ENCODE measurements at regions not wholly inside any gene's neighbourhood (a gene's known extent, or its start where the extent isn't known, plus 50 kb on each side); places are given as distances from the start of the nearest gene placed in this dataset.

DNA sequence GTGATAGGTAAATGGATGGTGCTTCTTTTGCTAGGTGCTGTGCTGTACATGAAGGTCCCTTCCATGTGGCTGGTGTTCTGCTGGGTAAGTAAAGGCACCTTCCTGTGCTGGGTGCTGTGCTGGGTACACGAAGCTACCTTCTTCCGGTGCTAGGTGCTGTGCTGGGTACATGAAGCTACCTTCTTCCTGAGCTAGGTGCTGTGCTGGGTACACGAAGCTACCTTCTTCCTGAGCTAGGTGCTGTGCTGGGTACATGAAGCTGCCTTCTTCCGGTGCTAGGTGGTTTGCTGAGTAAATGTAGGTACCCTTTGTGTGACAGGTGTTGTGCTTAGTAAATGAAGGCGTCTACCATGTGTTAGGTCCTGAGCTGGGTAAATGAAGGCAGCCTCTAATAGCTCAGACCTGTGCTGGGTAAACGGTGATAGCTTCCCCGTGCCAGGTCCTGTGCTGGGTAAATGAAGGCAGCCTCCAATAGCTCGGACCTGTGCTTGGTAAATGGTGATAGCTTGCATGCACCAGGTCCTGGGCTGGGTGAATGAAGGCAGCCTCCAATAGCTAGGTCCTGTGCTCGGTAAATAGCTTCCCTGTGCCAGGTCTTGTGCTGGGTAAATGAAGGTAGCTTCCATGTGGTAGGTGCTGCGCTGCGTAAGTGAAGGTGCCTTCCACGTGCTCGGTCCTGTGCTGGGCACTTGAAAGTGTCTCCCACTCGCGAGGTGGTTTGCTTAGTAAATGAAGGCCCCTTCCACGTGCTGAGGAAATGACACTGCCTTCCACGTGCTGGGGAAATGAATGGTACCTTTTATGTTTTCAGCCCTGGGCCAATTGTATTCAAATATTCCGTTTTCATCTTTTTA lies 115.5 kb downstream of the ERMARD start:
- peaks cover 33 to 76% (median 72%) of the 10 kb centered on the region in 10 experiments for H3K4me1 ChIP-seq
- 0 out of 22 replicates have a peak overlapping the region, but pooled peaks of 1 of the 11 experiments have one; percentile 9 for H3K9ac ChIP-seq

DNA sequence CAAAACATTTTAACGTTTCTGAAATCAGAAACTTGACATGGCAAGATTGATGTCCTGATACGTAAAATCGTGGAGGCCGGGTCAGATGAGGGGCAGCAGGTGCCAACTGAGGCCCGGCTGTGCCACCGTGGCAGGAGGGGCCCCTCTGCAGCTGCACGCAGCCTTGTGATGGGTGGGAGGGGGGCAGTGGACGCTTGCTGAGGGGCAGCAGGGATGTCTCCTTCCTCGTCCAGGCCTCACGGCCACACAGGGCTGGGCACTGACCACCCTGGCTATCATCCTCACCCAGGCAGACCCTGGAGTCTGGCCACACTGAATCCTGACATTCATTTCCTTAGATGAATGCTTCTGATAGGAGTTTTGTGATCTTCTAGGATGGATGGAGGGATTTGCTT lies 114.7 kb downstream of the ERMARD start:
- no peak for TF ChIP-seq Cebpa-rat (IDR thresholded peaks at IDR 0.05)
- H3K4me1 ChIP-seq, result peaks cover 41 to 83% (median 79%) of the 10 kb centered on the region in 10 experiments
- H3K4me2 ChIP-seq, result peak overlapping the region in 10 of 11 experiments; percentile 5 to 91 (median 85); a peak in 14 of 22 replicates
- H3K9ac ChIP-seq, result peak overlapping the region in 1 of 11 experiments; percentile 26; a peak in 1 of 22 replicates
- H3K9me3 ChIP-seq (replicated peaks in 1 of 11), result peaks cover 5 to 38% (median 15%) of the 10 kb centered on the region in 11 experiments; a peak in 20 of 22 replicates
- H3K36me3 ChIP-seq, result no peaks in the 10 kb centered on the region; a peak in 1 of 22 replicates
- H4K20me1 ChIP-seq, result no peaks in the 10 kb centered on the region
- H3K27ac ChIP-seq, result peak overlapping the region in 2 of 11 experiments; percentile 25 to 32; a peak in 1 of 22 replicates
- no peak overlapping the region for H3K4me3 ChIP-seq
- H3K27me3 ChIP-seq, result no peaks in the 10 kb centered on the region

More for the DNA sequence above, 115.5 kb downstream of the ERMARD start:
- Histone ChIP-seq H3K4me2 (peak overlapping the region in 8 of 11 experiments; percentile 77 to 91 (median 88); a peak in 17 of 22 replicates), H3K27me3 (no peaks in the 10 kb centered on the region), H3K4me3 (no peak overlapping the region), H4K20me1 (no peaks in the 10 kb centered on the region), H3K27ac (peak overlapping the region in 4 of 11 experiments; percentile 80 to 86 (median 84); a peak in 4 of 22 replicates), H3K36me3 (no peaks in the 10 kb centered on the region; a peak in 1 of 22 replicates), H3K9me3 (replicated peaks in 1 of 11) (peaks cover 7 to 37% (median 20%) of the 10 kb centered on the region in 11 experiments; a peak in 19 of 22 replicates)
- TF ChIP-seq Cebpa-rat (IDR thresholded peaks at IDR 0.05), result no peak

DNA sequence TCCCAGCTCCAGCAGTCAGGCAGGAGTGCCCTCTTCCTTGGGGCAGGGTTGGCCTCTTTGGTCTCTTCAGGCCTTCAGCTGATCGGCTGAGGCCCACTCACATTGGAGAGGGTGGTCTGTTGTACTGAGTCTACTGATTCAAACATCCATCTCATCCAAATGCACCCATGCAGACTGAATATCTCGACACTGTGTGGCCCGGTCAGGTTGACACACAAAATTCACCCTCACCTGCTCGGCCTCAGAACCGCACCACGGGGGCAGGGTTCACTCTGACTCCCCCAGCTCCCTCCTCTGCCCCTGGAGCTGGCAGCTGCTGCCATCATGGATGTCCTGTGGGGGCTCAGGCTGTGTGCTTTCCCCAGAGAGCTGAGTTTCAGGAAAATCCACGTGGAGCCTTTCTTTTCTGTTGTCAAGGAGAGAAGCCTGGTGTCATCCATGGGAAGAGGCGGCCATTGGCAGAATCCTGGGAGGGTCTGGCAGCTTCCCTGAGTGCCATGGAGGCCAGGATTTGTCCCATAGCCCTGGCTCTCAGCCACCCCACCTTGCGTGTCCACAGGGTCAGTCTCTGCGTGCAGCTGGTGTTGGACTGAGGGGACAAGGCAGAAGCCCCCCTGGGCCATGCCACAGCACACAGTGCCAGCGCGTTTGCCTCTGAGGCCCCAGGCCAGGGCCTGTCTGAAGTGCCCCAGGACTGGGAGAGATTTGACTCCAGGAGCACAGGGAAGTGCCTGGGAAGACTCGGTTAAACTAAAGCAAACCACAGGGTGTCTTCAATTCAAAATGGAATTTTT lies 114.1 kb downstream of the ERMARD start:
- Histone ChIP-seq H3K4me1 (peaks cover 45 to 88% (median 82%) of the 10 kb centered on the region in 10 experiments), H3K27ac (peak overlapping the region in 4 of 11 experiments; percentile 10 to 32 (median 20); a peak in 2 of 22 replicates), H3K9ac (0 out of 22 replicates have a peak overlapping the region, but pooled peaks of 2 of the 11 experiments have one; percentile 26 to 28), H3K4me3 (no peak overlapping the region), H3K27me3 (no peaks in the 10 kb centered on the region), H3K4me2 (peak overlapping the region in 10 of 11 experiments; percentile 5 to 91 (median 85); a peak in 14 of 22 replicates), H3K9me3 (replicated peaks in 1 of 11) (peaks cover 0 to 32% (median 11%) of the 10 kb centered on the region in 11 experiments; a peak in 16 of 22 replicates), H3K36me3 (no peaks in the 10 kb centered on the region), H4K20me1 (no peaks in the 10 kb centered on the region)
- TF ChIP-seq Cebpa-rat (IDR thresholded peaks at IDR 0.05), result no peak

DNA sequence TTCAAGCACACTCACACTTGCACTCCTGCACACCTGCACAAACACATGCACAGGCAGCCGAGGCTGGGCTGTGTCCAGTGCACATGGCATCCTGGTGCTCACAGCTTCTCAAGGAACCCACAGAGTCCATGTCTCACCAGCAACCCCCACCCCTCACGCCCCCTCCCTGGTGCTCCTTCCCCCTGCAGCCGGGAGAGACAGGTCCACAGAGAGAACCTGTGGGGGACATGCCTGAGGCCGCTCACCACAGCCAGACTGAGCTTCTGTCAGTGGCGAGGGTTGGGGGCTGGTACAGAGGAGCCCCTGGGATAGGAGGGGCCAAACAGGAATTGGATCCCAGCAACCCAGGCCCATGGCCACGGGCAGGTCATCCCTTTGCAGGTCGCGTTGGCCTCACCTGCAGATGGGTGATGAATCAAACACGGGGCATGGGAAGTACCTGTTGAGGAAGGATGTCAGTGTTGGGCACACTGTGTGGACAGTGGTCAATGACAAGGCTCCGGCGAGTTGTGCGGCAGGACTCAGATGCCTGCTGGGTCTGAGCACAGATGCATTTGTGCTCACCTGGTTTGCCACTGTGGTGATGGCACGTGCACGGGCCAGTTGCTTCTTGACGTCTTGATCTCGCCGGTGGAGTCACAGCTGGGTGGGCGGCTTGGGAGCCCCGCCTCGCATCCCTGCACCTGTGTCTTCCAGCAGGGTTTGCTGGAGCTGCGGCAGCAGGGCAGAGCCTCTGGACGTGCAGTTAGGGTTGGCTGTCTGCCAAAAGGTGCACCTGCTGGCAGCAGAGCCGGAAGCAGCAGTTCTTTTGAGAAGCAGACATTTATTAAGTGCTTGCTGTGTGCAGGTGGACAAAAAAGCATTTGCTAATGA lies 113.0 kb downstream of the ERMARD start:
- Histone ChIP-seq H3K4me3 (no peak overlapping the region; a peak in 1 of 20 replicates), H3K27me3 (no peaks in the 10 kb centered on the region), H3K4me2 (peak overlapping the region in 9 of 11 experiments; percentile 12 to 91 (median 86); a peak in 16 of 22 replicates), H3K36me3 (no peaks in the 10 kb centered on the region), H3K27ac (no peak overlapping the region), H3K4me1 (peaks cover 52 to 98% (median 93%) of the 10 kb centered on the region in 10 experiments), H4K20me1 (no peaks in the 10 kb centered on the region), H3K9me3 (replicated peaks in 1 of 11) (peaks cover 0 to 26% (median 6%) of the 10 kb centered on the region in 11 experiments; a peak in 12 of 22 replicates), H3K9ac (no peak overlapping the region)
- no peak for TF ChIP-seq Cebpa-rat (IDR thresholded peaks at IDR 0.05)

DNA sequence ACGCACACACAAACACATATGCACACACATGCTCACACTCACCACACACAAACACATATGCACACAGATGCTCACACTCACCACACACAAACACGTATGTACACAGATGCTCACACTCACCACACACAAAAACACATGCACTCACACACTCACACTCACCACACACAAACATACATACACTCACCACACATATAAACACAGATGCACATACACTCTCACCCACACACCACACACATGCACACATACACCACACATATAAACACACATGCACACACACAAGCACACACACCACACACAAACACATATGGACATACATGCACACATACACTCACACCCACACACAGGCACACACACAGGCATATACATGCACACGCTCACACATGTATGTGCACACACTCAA lies 112.3 kb downstream of the ERMARD start:
- Histone ChIP-seq H3K9ac (no peak overlapping the region), H3K9me3 (replicated peaks in 1 of 11) (peaks cover under 1 to 28% (median 9%) of the 10 kb centered on the region in 11 experiments; a peak in 19 of 22 replicates), H3K27ac (no peak overlapping the region), H3K4me3 (no peak overlapping the region; a peak in 1 of 20 replicates), H3K4me1 (peaks cover 45 to 96% (median 88%) of the 10 kb centered on the region in 10 experiments), H3K36me3 (no peaks in the 10 kb centered on the region), H3K4me2 (peak overlapping the region in 8 of 11 experiments; percentile 12 to 91 (median 88); a peak in 10 of 22 replicates), H4K20me1 (no peaks in the 10 kb centered on the region), H3K27me3 (no peaks in the 10 kb centered on the region)
- no peak for TF ChIP-seq Cebpa-rat (IDR thresholded peaks at IDR 0.05)

DNA sequence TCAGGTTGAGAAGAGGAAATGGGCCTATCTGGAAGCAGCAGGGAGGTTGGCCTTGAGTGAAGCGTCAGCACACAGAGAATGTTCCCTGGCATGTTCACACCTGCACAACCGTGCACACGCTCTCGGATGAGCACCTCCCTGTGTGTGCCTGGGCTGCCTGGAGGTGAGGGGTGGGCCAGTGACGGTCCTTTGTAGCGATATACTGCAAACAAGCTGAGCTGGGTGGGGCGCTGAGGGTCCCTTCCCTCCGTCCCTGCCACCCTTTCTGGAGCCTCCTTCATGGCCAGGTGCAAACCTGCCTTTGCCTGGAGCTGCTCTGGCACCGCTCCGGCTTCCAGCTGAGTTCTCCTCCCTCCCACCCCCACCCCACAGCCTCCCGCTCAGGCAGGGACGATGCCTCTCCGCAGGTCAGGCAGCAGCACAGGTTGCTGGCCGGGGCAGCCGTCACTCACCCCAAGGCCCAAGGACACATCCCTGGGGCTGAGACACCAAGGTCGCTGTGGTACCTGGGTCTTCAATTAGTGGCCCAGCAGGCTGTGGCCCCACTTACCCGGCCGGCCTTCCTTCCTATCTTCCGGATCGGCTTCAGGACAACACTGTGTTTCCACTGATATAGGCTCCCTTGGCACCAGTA lies 111.6 kb downstream of the ERMARD start:
- no peak for TF ChIP-seq Cebpa-rat (IDR thresholded peaks at IDR 0.05)
- Histone ChIP-seq H3K4me1 (peaks cover 38 to 88% (median 81%) of the 10 kb centered on the region in 10 experiments), H3K27me3 (no peaks in the 10 kb centered on the region)

More for the DNA sequence above, 111.6 kb downstream of the ERMARD start:
- Histone ChIP-seq H3K9ac (no peak overlapping the region), H4K20me1 (no peaks in the 10 kb centered on the region), H3K9me3 (replicated peaks in 1 of 11) (peaks cover 7 to 35% (median 16%) of the 10 kb centered on the region in 11 experiments), H3K27ac (peak overlapping the region in 5 of 11 experiments; percentile 29 to 55 (median 45); a peak in 5 of 22 replicates), H3K4me2 (peak overlapping the region; percentile 56 to 91 (median 74); a peak in 21 of 22 replicates), H3K36me3 (peaks cover 0 to 2% (median 0%) of the 10 kb centered on the region in 11 experiments; a peak in 1 of 22 replicates), H3K4me3 (no peak overlapping the region)
